ENCODE measurements at regions not wholly inside any gene's neighbourhood (a gene's known extent, or its start where the extent isn't known, plus 50 kb on each side); places are given as distances from the start of the nearest gene placed in this dataset.

DNA sequence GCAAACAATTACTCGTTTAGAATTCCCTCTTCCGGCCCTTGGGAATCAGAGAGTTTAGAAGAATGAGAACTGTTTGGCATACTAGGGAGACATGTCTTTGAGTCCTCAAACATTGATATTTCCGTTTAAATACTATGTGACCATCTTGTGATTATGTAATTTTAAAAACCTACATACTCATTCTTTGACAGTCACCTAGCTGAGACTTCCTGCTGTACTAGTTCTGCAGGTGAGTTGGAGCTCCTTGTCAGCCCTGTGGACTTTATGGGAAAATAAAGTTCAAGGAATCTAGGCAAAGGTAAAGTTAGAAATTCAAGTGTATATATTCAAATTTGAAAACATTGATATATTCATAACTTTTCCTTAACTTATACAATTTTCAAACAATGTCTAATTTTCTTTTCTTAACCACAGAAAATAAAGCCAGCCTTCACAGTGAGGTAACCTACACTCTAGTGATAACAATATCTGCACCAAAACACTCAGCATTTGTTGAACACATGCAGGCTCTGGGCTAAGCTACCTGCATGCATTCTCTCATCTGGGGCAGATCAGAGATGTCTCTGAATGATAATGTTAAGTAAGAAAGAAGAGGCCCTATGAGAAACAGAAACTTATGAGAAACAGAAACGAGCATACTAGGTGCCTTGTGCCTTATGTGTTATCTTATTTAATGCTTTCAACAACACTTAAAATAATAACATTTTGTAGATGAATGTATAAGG lies 67.0 kb upstream of the BACE2 start:
- no peak overlapping the region for H4K8ac ChIP-seq (ENCODE audit: low read length)
- no peak overlapping the region for H4K91ac ChIP-seq (ENCODE audit: low read length)
- no peak overlapping the region for H2AK5ac ChIP-seq (ENCODE audit: low read length, severe bottlenecking)
- no peaks in the 10 kb centered on the region for H3K36me3 ChIP-seq (ENCODE audit: control insufficient read depth in 1 of 2, insufficient read depth in 2 of 2, low read depth in 1 of 2, low read length in 2 of 2)
- no peak overlapping the region for H2BK15ac ChIP-seq (ENCODE audit: low read depth, poor library complexity, severe bottlenecking)
- no peak for DNase-seq
- no peak overlapping the region for H2AFZ ChIP-seq (ENCODE audit: low read depth, low read length)
- no peak overlapping the region for H3K27ac ChIP-seq (ENCODE audit: low read length, poor library complexity, severe bottlenecking)
- H3K18ac ChIP-seq (ENCODE audit: low read depth in 1 of 2, low read length in 2 of 2), result no peak overlapping the region
- WGBS, result 80% methylated on average over 2 of the region's 4 CpGs
- H2BK12ac ChIP-seq (ENCODE audit: low read length in 2 of 2), result no peak overlapping the region
- H3K4ac ChIP-seq (ENCODE audit: low read depth in 1 of 2, low read length in 2 of 2), result no peak overlapping the region
- H3K23ac ChIP-seq (ENCODE audit: low read length in 2 of 2), result no peak overlapping the region
- no peak overlapping the region for H3K4me2 ChIP-seq (ENCODE audit: low read length, poor library complexity, severe bottlenecking)
- H2BK5ac ChIP-seq (ENCODE audit: low read depth, low read length, poor library complexity, severe bottlenecking), result no peak overlapping the region
- no peak overlapping the region for H3K14ac ChIP-seq (ENCODE audit: low read length in 2 of 2)
- H3K4me3 ChIP-seq (ENCODE audit: insufficient read depth in 1 of 2, low read depth in 1 of 2, low read length in 2 of 2), result no peak overlapping the region
- H2BK120ac ChIP-seq (ENCODE audit: low read depth, low read length), result no peak overlapping the region
- peaks cover 2% of the 10 kb centered on the region for H3K9me3 ChIP-seq (ENCODE audit: control insufficient read depth, low read length)
- peaks cover 0 to 16% of the 10 kb centered on the region in 2 experiments for H3K27me3 ChIP-seq (ENCODE audit: control insufficient read depth in 1 of 2, insufficient read depth in 1 of 2, low read length in 2 of 2)
- no peaks in the 10 kb centered on the region for H3K4me1 ChIP-seq (ENCODE audit: control insufficient read depth, insufficient read depth, low read depth, low read length)
- no peak overlapping the region for H3K9ac ChIP-seq (ENCODE audit: low read length)
- H3K79me1 ChIP-seq (replicated peaks; ENCODE audit: low read length, poor library complexity, severe bottlenecking), result no peaks in the 10 kb centered on the region

- Histone ChIP-seq H3K36me3 (ENCODE audit: control insufficient read depth in 1 of 2, insufficient read depth in 2 of 2, low read depth in 1 of 2, low read length in 2 of 2) (no peaks in the 10 kb centered on the region), H3K14ac (ENCODE audit: low read length in 2 of 2) (no peak overlapping the region), H3K4me2 (ENCODE audit: low read length, poor library complexity, severe bottlenecking) (no peak overlapping the region), H2BK15ac (ENCODE audit: low read depth, poor library complexity, severe bottlenecking) (no peak overlapping the region), H3K27me3 (ENCODE audit: control insufficient read depth in 1 of 2, insufficient read depth in 1 of 2, low read length in 2 of 2) (peaks cover 0 to 18% of the 10 kb centered on the region in 2 experiments), H3K18ac (ENCODE audit: low read depth in 1 of 2, low read length in 2 of 2) (no peak overlapping the region), H3K4me3 (ENCODE audit: insufficient read depth in 1 of 2, low read depth in 1 of 2, low read length in 2 of 2) (no peak overlapping the region), H3K79me1 (replicated peaks; ENCODE audit: low read length, poor library complexity, severe bottlenecking) (no peaks in the 10 kb centered on the region), H2AFZ (ENCODE audit: low read depth, low read length) (no peak overlapping the region), H3K27ac (ENCODE audit: low read length, poor library complexity, severe bottlenecking) (no peak overlapping the region), H2AK5ac (ENCODE audit: low read length, severe bottlenecking) (no peak overlapping the region), H4K8ac (ENCODE audit: low read length) (no peak overlapping the region), H2BK120ac (ENCODE audit: low read depth, low read length) (no peak overlapping the region), H3K4ac (ENCODE audit: low read depth in 1 of 2, low read length in 2 of 2) (no peak overlapping the region), H2BK12ac (ENCODE audit: low read length in 2 of 2) (no peak overlapping the region), H3K23ac (ENCODE audit: low read length in 2 of 2) (no peak overlapping the region), H3K9me3 (ENCODE audit: control insufficient read depth, low read length) (peaks cover 2% of the 10 kb centered on the region), H2BK5ac (ENCODE audit: low read depth, low read length, poor library complexity, severe bottlenecking) (no peak overlapping the region), H4K91ac (ENCODE audit: low read length) (no peak overlapping the region), H3K4me1 (ENCODE audit: control insufficient read depth, insufficient read depth, low read depth, low read length) (no peaks in the 10 kb centered on the region), H3K9ac (ENCODE audit: low read length) (no peak overlapping the region)
- no peak for DNase-seq
- WGBS, result 27% methylated on average over 6 of the region's 6 CpGs
Measured at GRCh38 chr21:41102281-41102680, 65.7 kb upstream of the BACE2 start.

GRCh38 chr21:41107602-41108001 lies 60.4 kb upstream of the BACE2 start:
- Histone ChIP-seq H2BK5ac (ENCODE audit: low read depth, low read length, poor library complexity, severe bottlenecking) (no peak overlapping the region), H3K36me3 (ENCODE audit: control insufficient read depth in 1 of 2, insufficient read depth in 2 of 2, low read depth in 1 of 2, low read length in 2 of 2) (no peaks in the 10 kb centered on the region), H3K4me1 (ENCODE audit: control insufficient read depth, insufficient read depth, low read depth, low read length) (no peaks in the 10 kb centered on the region), H2BK12ac (ENCODE audit: low read length in 2 of 2) (no peak overlapping the region), H3K4ac (ENCODE audit: low read depth in 1 of 2, low read length in 2 of 2) (no peak overlapping the region), H2BK15ac (ENCODE audit: low read depth, poor library complexity, severe bottlenecking) (no peak overlapping the region), H4K8ac (ENCODE audit: low read length) (no peak overlapping the region), H3K27me3 (ENCODE audit: control insufficient read depth in 1 of 2, insufficient read depth in 1 of 2, low read length in 2 of 2) (peaks cover 0 to 23% of the 10 kb centered on the region in 2 experiments), H3K79me1 (replicated peaks; ENCODE audit: low read length, poor library complexity, severe bottlenecking) (no peaks in the 10 kb centered on the region), H3K9ac (ENCODE audit: low read length) (no peak overlapping the region), H3K9me3 (ENCODE audit: control insufficient read depth, low read length) (no peaks in the 10 kb centered on the region), H2BK120ac (ENCODE audit: low read depth, low read length) (no peak overlapping the region), H3K14ac (ENCODE audit: low read length in 2 of 2) (no peak overlapping the region), H3K18ac (ENCODE audit: low read depth in 1 of 2, low read length in 2 of 2) (no peak overlapping the region), H2AK5ac (ENCODE audit: low read length, severe bottlenecking) (no peak overlapping the region), H3K23ac (ENCODE audit: low read length in 2 of 2) (no peak overlapping the region), H4K91ac (ENCODE audit: low read length) (no peak overlapping the region), H2AFZ (ENCODE audit: low read depth, low read length) (no peak overlapping the region), H3K27ac (ENCODE audit: low read length, poor library complexity, severe bottlenecking) (no peak overlapping the region), H3K4me3 (ENCODE audit: insufficient read depth in 1 of 2, low read depth in 1 of 2, low read length in 2 of 2) (no peak overlapping the region), H3K4me2 (ENCODE audit: low read length, poor library complexity, severe bottlenecking) (no peak overlapping the region)
- no peak for DNase-seq
- 68% methylated on average over 11 of the region's 11 CpGs for WGBS

DNA sequence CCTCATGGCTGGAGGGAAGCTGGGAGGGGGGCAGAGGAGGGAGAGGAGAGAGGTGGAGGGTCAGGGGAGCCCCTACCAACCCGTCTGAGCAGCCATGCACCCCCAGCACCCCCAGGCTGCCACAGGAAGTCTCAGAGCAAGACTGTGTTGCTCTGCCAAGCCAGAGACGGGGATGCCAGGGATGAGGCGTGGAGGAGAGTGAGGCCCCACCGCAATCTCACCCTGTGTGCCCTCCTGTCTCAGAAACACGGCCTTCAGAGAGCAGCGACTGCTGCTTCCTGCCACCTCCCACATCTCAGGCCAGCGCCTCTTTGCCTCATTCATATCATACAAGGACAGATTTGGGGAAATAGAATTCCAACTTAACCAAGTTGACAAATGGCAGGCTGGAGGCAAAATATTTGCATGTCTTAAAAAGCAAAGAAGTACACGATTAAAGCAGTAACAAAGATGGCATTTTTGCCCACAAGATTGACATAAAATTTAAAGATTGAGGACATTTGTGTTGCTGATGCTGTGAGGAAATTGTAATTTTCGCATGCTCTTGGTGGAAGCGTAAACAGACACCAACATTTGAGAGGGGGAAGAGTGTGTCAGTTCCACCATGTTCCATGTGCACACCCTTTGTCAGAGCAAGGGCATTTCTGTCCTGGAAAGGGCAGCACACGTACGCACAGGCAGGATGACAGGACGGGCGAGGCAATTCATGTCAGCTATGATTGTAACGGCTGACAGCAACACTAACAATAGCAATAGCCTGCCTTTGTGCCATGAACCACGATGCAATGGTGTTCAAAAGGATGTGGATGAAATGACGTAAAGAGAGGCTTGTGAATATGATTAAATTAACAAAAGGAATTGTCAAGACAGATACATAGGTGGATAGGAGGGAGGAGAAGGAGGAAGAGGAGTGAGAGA lies 59.0 kb upstream of the BACE2 start:
- H3K4ac ChIP-seq (ENCODE audit: low read depth in 1 of 2, low read length in 2 of 2), result no peak overlapping the region
- no peak overlapping the region for H3K4me3 ChIP-seq (ENCODE audit: insufficient read depth in 1 of 2, low read depth in 1 of 2, low read length in 2 of 2)
- H4K91ac ChIP-seq (ENCODE audit: low read length), result no peak overlapping the region
- no peak overlapping the region for H3K27ac ChIP-seq (ENCODE audit: low read length, poor library complexity, severe bottlenecking)
- no peak for DNase-seq
- H2BK120ac ChIP-seq (ENCODE audit: low read depth, low read length), result no peak overlapping the region
- peaks cover 0 to 23% of the 10 kb centered on the region in 2 experiments for H3K27me3 ChIP-seq (ENCODE audit: control insufficient read depth in 1 of 2, insufficient read depth in 1 of 2, low read length in 2 of 2)
- no peak overlapping the region for H4K8ac ChIP-seq (ENCODE audit: low read length)
- H2BK12ac ChIP-seq (ENCODE audit: low read length in 2 of 2), result no peak overlapping the region
- no peak overlapping the region for H2AFZ ChIP-seq (ENCODE audit: low read depth, low read length)
- no peak overlapping the region for H3K23ac ChIP-seq (ENCODE audit: low read length in 2 of 2)
- no peaks in the 10 kb centered on the region for H3K4me1 ChIP-seq (ENCODE audit: control insufficient read depth, insufficient read depth, low read depth, low read length)
- H3K9ac ChIP-seq (ENCODE audit: low read length), result no peak overlapping the region
- no peaks in the 10 kb centered on the region for H3K36me3 ChIP-seq (ENCODE audit: control insufficient read depth in 1 of 2, insufficient read depth in 2 of 2, low read depth in 1 of 2, low read length in 2 of 2)
- H2BK15ac ChIP-seq (ENCODE audit: low read depth, poor library complexity, severe bottlenecking), result no peak overlapping the region
- H3K79me1 ChIP-seq (replicated peaks; ENCODE audit: low read length, poor library complexity, severe bottlenecking), result no peaks in the 10 kb centered on the region
- H3K9me3 ChIP-seq (ENCODE audit: control insufficient read depth, low read length), result no peaks in the 10 kb centered on the region
- no peak overlapping the region for H2BK5ac ChIP-seq (ENCODE audit: low read depth, low read length, poor library complexity, severe bottlenecking)
- no peak overlapping the region for H3K18ac ChIP-seq (ENCODE audit: low read depth in 1 of 2, low read length in 2 of 2)
- H2AK5ac ChIP-seq (ENCODE audit: low read length, severe bottlenecking), result no peak overlapping the region
- 78% methylated on average over 17 of the region's 17 CpGs for WGBS
- no peak overlapping the region for H3K14ac ChIP-seq (ENCODE audit: low read length in 2 of 2)
- no peak overlapping the region for H3K4me2 ChIP-seq (ENCODE audit: low read length, poor library complexity, severe bottlenecking)

Data from mesenchymal stem cell (in vitro differentiated cells and primary cell).